HG03159 (cell line): ENCODE measurements at regions not wholly inside any gene's neighbourhood (a gene's known extent, or its start where the extent isn't known, plus 50 kb on each side); places are given as distances from the start of the nearest gene placed in this dataset.
"Not testable (repeated sequence)": the region's sequence is repeated elsewhere in the genome, so short reads cannot be mapped to it uniquely, and the experiment has no call there.

Experiments used
- ATAC-seq: cut with Tn5 transposase; IDR thresholded peaks from one replicate; pipeline ENCODE4 v1.9.1; 2021; ENCODE audit warnings: mild to moderate bottlenecking, moderate library complexity; ENCODE audit not compliant: unreplicated experiment

- ATAC-seq: no peak
Measured at GRCh38 chr11:35046681-35047080, 92.3 kb upstream of the CD44 start.

- ATAC-seq: no peak
Measured at GRCh38 chr11:35047179-35047578, 91.8 kb upstream of the CD44 start.

- ATAC-seq: no peak
Measured at GRCh38 chr11:35047769-35048168, 91.2 kb upstream of the CD44 start.

GRCh38 chr11:35048346-35048745 lies 90.6 kb upstream of the CD44 start:
- ATAC-seq: not testable (repeated sequence)

GRCh38 chr11:35049859-35050531 lies 89.0 kb upstream of the CD44 start:
- no peak for ATAC-seq

GRCh38 chr11:35050541-35050995 lies 88.4 kb upstream of the CD44 start:
- no peak for ATAC-seq

GRCh38 chr11:35056391-35057093 lies 82.4 kb upstream of the CD44 start:
- no peak for ATAC-seq

GRCh38 chr11:35057926-35058668 lies 80.9 kb upstream of the CD44 start:
- ATAC-seq: no peak

- no peak for ATAC-seq
Measured at GRCh38 chr11:35058669-35059434, 80.1 kb upstream of the CD44 start.

GRCh38 chr11:35061516-35062440 lies 77.2 kb upstream of the CD44 start:
- no peak for ATAC-seq

- ATAC-seq: no peak
Measured at GRCh38 chr11:35063488-35063931, 75.5 kb upstream of the CD44 start.

GRCh38 chr11:35064114-35064800 lies 74.7 kb upstream of the CD44 start:
- no peak for ATAC-seq

GRCh38 chr11:35065566-35065965 lies 73.4 kb upstream of the CD44 start:
- ATAC-seq: no peak

- ATAC-seq: no peak
Measured at GRCh38 chr11:35066030-35066429, 72.9 kb upstream of the CD44 start.

- peak; percentile 84 for ATAC-seq
Measured at GRCh38 chr11:35066783-35067423, 72.1 kb upstream of the CD44 start.

- ATAC-seq: no peak
Measured at GRCh38 chr11:35071722-35072121, 67.2 kb upstream of the CD44 start.

GRCh38 chr11:35073691-35074419 lies 65.1 kb upstream of the CD44 start:
- no peak for ATAC-seq
